ENCODE measurements at regions not wholly inside any gene's neighbourhood (a gene's known extent, or its start where the extent isn't known, plus 50 kb on each side); places are given as distances from the start of the nearest gene placed in this dataset.

DNA sequence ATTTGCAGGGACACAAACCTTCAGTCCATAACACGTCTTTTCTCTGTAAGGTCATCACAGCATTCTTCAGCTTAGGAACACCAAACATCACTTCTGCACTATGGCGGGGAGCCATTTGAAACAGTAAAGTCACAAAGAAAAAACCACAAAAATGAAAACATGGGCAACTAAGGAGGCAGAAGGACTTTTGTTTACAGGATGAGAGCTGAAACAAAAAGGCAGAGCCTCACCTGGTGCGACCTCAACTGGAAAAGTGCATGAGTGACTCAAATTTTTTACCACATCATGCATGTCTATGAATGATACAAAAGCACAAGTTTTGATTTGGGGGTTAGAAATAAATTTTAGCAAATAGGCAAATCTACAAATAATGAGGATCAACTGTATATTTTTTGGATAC lies 68.2 kb upstream of the TNFAIP3 start:
- dilution Hi-C loops (cut with HindIII; ENCODE audit: low sequenced_read_pairs, unreplicated experiment) (no loop called here), in situ Hi-C loops (cut with MboI; ENCODE audit: low sequenced_read_pairs) (no loop called here), intact Hi-C loops (cut with micrococcal nuclease) (no loop called here)
- no peak overlapping the region for H3K4me2 ChIP-seq (ENCODE audit: low read depth, low read length)
- H3K9me1 ChIP-seq (ENCODE audit: insufficient read depth, low read length) = 0 out of 2 replicates have a peak, but pooled peaks cover 7% of the 10 kb centered on the region
- CTCF ChIA-PET = interaction anchor here (1.0 to 1.7 kb wide), 5 partner anchors 13 to 146 kb away, joined by 3 to 6 read pairs (median 4); partner anchors contain the start of gene TNFAIP3
- H3K4ac ChIP-seq (ENCODE audit: low read depth, low read length) = peak overlapping the region; percentile 24; the same call in 1 of the 2 replicates
- H3K9ac ChIP-seq (ENCODE audit: low read depth, low read length) = no peak overlapping the region
- H4K8ac ChIP-seq (ENCODE audit: low read depth in 2 of 2, low read length in 2 of 2) = no peak overlapping the region
- no peak for ATAC-seq (ENCODE audit: low read depth)
- POLR2A ChIA-PET (ENCODE audit: unreplicated experiment) = no interaction called here
- no peak overlapping the region for H4K5ac ChIP-seq (ENCODE audit: low read depth, low read length)
- DNase-seq = peak; percentile 32
- H3K9me3 ChIP-seq (ENCODE audit: control insufficient read depth, insufficient read depth, low read length) = no peaks in the 10 kb centered on the region
- H3K27me3 ChIP-seq (ENCODE audit: control insufficient read depth, insufficient read depth, low read length) = no peaks in the 10 kb centered on the region
- H4K20me1 ChIP-seq (ENCODE audit: insufficient read depth, low read length) = no peaks in the 10 kb centered on the region
- H3K36me3 ChIP-seq (ENCODE audit: control insufficient read depth, insufficient read depth, low read length) = no peaks in the 10 kb centered on the region
- H3K18ac ChIP-seq (ENCODE audit: low read depth, low read length) = no peak overlapping the region
- H2BK20ac ChIP-seq (ENCODE audit: low read depth, low read length) = no peak overlapping the region
- no peak overlapping the region for H3K23ac ChIP-seq (ENCODE audit: low read depth, low read length)
- H2AK5ac ChIP-seq (ENCODE audit: low read depth, low read length) = no peak overlapping the region
- H3K4me3 ChIP-seq (ENCODE audit: insufficient read depth, low read depth, low read length) = no peak overlapping the region
- H2BK5ac ChIP-seq (ENCODE audit: low read depth, low read length, poor library complexity, severe bottlenecking) = no peak overlapping the region
- no peak overlapping the region for H3K56ac ChIP-seq (ENCODE audit: extremely low read depth, insufficient read depth, low read length)
- H3K4me1 ChIP-seq (ENCODE audit: control insufficient read depth, insufficient read depth, low read length) = no peaks in the 10 kb centered on the region; the same call in 1 of the 2 replicates
- no peak overlapping the region for H2AFZ ChIP-seq (replicated peaks; ENCODE audit: low read length, poor library complexity)
- H2BK15ac ChIP-seq (ENCODE audit: low read depth, low read length) = no peak overlapping the region
- H3K27ac ChIP-seq (ENCODE audit: insufficient read depth, low read length) = no peak overlapping the region
- TF ChIP-seq POLR2A (IDR thresholded peaks at IDR 0.05; ENCODE audit: low read depth, low read length) (no peak), MXI1 (IDR thresholded peaks at IDR 0.05; ENCODE audit: borderline replicate concordance, low read depth, low read length) (no peak), FOS (IDR thresholded peaks at IDR 0.05; ENCODE audit: low read depth, low read length) (no peak), RAD21 (IDR thresholded peaks at IDR 0.05; ENCODE audit: low read length) (no peak), CHD1 (IDR thresholded peaks at IDR 0.05; ENCODE audit: low read depth, low read length) (no peak), MAZ (IDR thresholded peaks at IDR 0.05; ENCODE audit: borderline replicate concordance, low read depth, low read length) (no peak), RFX5 (IDR thresholded peaks at IDR 0.05; ENCODE audit: low read depth, low read length) (no peak), SMC3 (IDR thresholded peaks at IDR 0.05; ENCODE audit: low read depth, low read length) (no peak), BHLHE40 (IDR thresholded peaks at IDR 0.05; ENCODE audit: low read depth, low read length) (no peak), RCOR1 (IDR thresholded peaks at IDR 0.05; ENCODE audit: insufficient replicate concordance, low read length) (no peak), MAFK (IDR thresholded peaks at IDR 0.05; ENCODE audit: low read depth, low read length) (no peak), CEBPB (IDR thresholded peaks at IDR 0.05; ENCODE audit: low read depth, low read length) (no peak), NFE2L2 (IDR thresholded peaks at IDR 0.05; ENCODE audit: low read depth, low read length) (no peak)
- TF ChIP-seq, protein P1, sequence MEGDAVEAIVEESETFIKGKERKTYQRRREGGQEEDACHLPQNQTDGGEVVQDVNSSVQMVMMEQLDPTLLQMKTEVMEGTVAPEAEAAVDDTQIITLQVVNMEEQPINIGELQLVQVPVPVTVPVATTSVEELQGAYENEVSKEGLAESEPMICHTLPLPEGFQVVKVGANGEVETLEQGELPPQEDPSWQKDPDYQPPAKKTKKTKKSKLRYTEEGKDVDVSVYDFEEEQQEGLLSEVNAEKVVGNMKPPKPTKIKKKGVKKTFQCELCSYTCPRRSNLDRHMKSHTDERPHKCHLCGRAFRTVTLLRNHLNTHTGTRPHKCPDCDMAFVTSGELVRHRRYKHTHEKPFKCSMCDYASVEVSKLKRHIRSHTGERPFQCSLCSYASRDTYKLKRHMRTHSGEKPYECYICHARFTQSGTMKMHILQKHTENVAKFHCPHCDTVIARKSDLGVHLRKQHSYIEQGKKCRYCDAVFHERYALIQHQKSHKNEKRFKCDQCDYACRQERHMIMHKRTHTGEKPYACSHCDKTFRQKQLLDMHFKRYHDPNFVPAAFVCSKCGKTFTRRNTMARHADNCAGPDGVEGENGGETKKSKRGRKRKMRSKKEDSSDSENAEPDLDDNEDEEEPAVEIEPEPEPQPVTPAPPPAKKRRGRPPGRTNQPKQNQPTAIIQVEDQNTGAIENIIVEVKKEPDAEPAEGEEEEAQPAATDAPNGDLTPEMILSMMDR (conservative IDR thresholded peaks at IDR 0.05; ENCODE audit: low read depth, low read length) = no peak
- TF ChIP-seq, protein P2, sequence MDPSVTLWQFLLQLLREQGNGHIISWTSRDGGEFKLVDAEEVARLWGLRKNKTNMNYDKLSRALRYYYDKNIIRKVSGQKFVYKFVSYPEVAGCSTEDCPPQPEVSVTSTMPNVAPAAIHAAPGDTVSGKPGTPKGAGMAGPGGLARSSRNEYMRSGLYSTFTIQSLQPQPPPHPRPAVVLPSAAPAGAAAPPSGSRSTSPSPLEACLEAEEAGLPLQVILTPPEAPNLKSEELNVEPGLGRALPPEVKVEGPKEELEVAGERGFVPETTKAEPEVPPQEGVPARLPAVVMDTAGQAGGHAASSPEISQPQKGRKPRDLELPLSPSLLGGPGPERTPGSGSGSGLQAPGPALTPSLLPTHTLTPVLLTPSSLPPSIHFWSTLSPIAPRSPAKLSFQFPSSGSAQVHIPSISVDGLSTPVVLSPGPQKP (IDR thresholded peaks at IDR 0.05; ENCODE audit: borderline replicate concordance, low read depth, low read length) = no peak
- TF ChIP-seq, protein P3, sequence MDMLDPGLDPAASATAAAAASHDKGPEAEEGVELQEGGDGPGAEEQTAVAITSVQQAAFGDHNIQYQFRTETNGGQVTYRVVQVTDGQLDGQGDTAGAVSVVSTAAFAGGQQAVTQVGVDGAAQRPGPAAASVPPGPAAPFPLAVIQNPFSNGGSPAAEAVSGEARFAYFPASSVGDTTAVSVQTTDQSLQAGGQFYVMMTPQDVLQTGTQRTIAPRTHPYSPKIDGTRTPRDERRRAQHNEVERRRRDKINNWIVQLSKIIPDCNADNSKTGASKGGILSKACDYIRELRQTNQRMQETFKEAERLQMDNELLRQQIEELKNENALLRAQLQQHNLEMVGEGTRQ (IDR thresholded peaks at IDR 0.05; ENCODE audit: low read depth, low read length) = no peak
- 80% methylated on average over 1 of the region's 3 CpGs; no CpG with 5 or more reads in 1 of the 2 experiments for WGBS, 2 experiments (ENCODE audit: extremely low coverage in 2 of 2, insufficient read length in 1 of 2)
- no peak overlapping the region for H2BK120ac ChIP-seq (ENCODE audit: low read depth, low read length)
- H3K14ac ChIP-seq (replicated peaks; ENCODE audit: low read depth, low read length) = no peak overlapping the region
- no TSS peak for BruUV-seq (replicated peaks)
- no peak overlapping the region for H4K91ac ChIP-seq (ENCODE audit: insufficient read depth, low read depth, low read length)
- H2AK9ac ChIP-seq (replicated peaks; ENCODE audit: low read depth, low read length, poor library complexity) = no peak overlapping the region
- H3K79me1 ChIP-seq (ENCODE audit: low read depth in 1 of 2, low read length in 2 of 2) = no peaks in the 10 kb centered on the region
